GM21737 (cell line): ENCODE measurements at regions not wholly inside any gene's neighbourhood (a gene's known extent, or its start where the extent isn't known, plus 50 kb on each side); places are given as distances from the start of the nearest gene placed in this dataset.
"Not testable (repeated sequence)": the region's sequence is repeated elsewhere in the genome, so short reads cannot be mapped to it uniquely, and the experiment has no call there.

Experiments
- ATAC-seq: cut with Tn5 transposase; IDR thresholded peaks from one replicate; pipeline ENCODE4 v1.9.1; 2021; ENCODE audit warnings: mild to moderate bottlenecking, moderate library complexity; ENCODE audit not compliant: unreplicated experiment

GRCh38 chr9:40939201-40939887 lies 189.1 kb downstream of the FOXD4L6 start:
- not testable (repeated sequence) for ATAC-seq

DNA sequence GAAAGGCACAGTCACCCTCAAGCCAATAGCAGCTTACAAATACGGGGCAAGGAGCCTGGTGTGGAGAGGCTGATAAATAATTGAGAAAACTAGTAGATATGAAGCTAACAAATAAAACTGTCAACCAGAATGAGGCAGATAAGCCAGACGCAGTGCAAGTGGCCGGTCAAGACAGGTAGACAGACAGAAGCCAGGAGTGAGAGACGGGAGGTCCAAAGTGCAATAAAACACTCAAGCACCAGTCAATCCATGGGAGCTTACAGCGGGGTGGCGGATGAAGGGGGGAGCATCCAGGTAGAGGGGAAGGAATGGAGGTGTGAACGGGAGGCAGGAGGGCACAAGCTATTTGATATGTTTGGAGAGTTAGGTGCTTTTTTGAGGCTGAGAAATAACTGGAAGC lies 193.1 kb downstream of the FOXD4L6 start:
- ATAC-seq: no peak

DNA sequence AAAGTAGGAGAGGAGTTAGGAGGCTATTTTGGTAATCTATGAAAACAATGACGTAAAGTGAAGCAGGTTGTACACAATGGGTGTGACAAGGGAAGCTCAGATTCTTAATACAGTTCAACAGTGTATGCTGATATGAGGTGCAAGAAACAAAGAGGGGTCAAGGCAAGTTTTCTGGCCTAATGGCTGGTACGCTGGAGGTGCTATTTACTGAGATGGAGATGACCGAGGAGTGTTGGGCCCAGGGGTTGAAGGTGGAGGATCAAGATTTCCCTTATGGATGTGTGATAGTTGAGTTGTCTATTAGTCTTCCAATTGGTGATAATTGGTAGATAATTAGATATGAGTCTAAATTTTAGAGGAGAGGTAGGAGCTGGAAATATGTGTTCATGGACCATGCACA lies 194.0 kb downstream of the FOXD4L6 start:
- not testable (repeated sequence) for ATAC-seq

- ATAC-seq: not testable (repeated sequence)
These were observed 198.1 kb downstream of the FOXD4L6 start for GRCh38 chr9:40930426-40930825.

- not testable (repeated sequence) for ATAC-seq
These were observed 199.0 kb downstream of the FOXD4L6 start for GRCh38 chr9:40929488-40929845.

GRCh38 chr9:40928803-40929487 lies 199.5 kb downstream of the FOXD4L6 start:
- no peak for ATAC-seq

GRCh38 chr9:40927851-40928802 lies 200.4 kb downstream of the FOXD4L6 start:
- no peak for ATAC-seq

GRCh38 chr9:40927260-40927631 lies 201.2 kb downstream of the FOXD4L6 start:
- ATAC-seq: no peak

- ATAC-seq: no peak
These were observed 201.8 kb downstream of the FOXD4L6 start for GRCh38 chr9:40926404-40927259.

- no peak for ATAC-seq
These were observed 203.3 kb downstream of the FOXD4L6 start for GRCh38 chr9:40925149-40925548.

DNA sequence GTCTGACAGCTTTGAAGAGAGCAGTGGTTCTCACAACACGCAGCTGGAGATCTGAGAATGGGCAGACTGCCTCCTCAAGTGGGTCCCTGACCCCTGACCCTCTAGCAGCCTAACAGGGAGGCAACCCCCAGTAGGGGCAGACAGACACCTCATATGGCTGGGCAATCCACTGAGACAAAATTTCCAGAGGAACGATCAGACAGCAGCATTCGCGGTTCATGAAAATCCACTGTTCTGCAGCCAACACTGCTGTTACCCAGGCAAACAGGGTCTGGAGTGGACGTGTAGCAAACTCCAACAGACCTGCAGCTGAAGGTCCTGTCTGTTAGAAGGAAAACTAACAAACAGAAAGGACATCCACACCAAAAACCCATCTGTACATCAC lies 212.1 kb downstream of the FOXD4L6 start:
- ATAC-seq: not testable (repeated sequence)

- ATAC-seq: not testable (repeated sequence)
These were observed 212.7 kb downstream of the FOXD4L6 start for GRCh38 chr9:40915660-40916398.

- ATAC-seq: no peak
These were observed 213.5 kb downstream of the FOXD4L6 start for GRCh38 chr9:40914772-40915659.

DNA sequence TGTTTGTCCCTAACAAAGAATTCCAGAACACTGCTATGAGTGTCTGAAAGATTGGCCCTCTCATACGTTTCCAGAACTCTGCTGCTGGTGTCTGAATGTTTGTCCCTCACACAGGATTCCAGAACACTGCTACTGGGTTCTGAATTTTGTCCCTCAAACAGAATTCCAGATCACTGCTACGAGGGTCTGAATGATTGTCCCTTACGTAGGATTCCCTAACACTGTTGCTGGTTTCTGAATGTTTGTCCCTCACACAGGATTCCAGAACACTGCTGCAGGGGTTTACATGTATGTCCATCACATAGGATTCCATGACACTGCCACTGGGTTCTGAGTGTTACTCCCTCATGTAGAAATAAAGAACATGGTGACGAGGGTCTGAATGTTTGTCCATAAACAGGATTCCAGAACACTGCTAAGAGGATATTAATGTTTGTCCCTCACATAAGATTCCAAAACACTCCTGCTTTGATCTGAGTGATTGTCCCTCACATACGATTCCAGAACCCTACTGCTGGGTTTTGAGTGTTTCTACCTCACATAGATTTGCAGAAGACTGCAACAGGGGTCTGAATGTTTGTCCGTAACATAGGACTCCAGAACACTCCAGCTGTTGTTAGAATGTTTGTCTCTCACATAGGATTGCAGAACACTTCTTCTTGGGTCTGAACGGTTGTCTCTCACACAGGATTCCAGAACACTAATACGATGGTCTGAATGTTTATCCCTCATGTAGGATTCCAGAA lies 214.4 kb downstream of the FOXD4L6 start:
- ATAC-seq: no peak

GRCh38 chr9:40913096-40913719 lies 215.3 kb downstream of the FOXD4L6 start:
- no peak for ATAC-seq

DNA sequence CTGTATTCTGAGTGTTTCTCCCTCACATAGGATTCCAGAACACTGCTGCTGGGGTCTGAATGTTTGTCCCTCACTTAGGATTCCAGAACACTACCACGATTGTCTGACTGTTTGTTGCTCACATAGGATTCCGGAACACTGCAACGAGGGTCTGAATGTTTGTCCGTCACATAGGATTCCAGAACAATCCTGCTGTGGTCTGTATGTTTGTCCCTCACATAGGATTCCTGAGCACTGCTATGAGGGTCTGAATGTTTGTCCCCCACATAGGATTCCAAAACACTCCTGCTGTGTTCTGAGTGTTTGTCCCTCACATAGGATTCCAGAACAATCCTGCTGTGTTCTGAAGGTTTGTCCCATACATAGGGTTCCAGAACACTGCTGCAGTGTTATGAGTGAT lies 215.8 kb downstream of the FOXD4L6 start:
- not testable (repeated sequence) for ATAC-seq

GRCh38 chr9:40911647-40912046 lies 216.8 kb downstream of the FOXD4L6 start:
- no peak for ATAC-seq

GRCh38 chr9:40910995-40911394 lies 217.5 kb downstream of the FOXD4L6 start:
- ATAC-seq: not testable (repeated sequence)
